MM.1S (cell line): ENCODE measurements at regions not wholly inside any gene's neighbourhood (a gene's known extent, or its start where the extent isn't known, plus 50 kb on each side); places are given as distances from the start of the nearest gene placed in this dataset.
"Not testable (repeated sequence)": the region's sequence is repeated elsewhere in the genome, so short reads cannot be mapped to it uniquely, and the experiment has no call there.

ENCODE experiments used
- CTCF ChIP-seq: fragments of 300-600 bp; sonication (generic); IDR thresholded peaks from 2 replicates; pipeline ENCODE4 v1.5.1; 2016; ENCODE audit warnings: antibody characterized with exemption, low read length, mixed read lengths
- EZH2 ChIP-seq: fragments of 300-600 bp; sonication (generic); optimal IDR thresholded peaks from 2 replicates; pipeline ENCODE3; 2017; ENCODE audit warnings: low read depth, mild to moderate bottlenecking, antibody characterized with exemption, low read length, mixed read lengths

GRCh38 chr7:29679963-29680362, 116.3 kb downstream of the PRR15 start:
- TF ChIP-seq CTCF, EZH2: not testable (repeated sequence)
